H9 (cell line): ENCODE measurements at regions not wholly inside any gene's neighbourhood (a gene's known extent, or its start where the extent isn't known, plus 50 kb on each side); places are given as distances from the start of the nearest gene placed in this dataset.

ENCODE experiments used
- DNase-seq: peaks from one replicate; pipeline ENCODE4 v3.0.0-alpha.2; 2017
- H2AFZ ChIP-seq: one replicate; pipeline ENCODE4 v1.6.1; 2013; ENCODE audit warnings: mild to moderate bottlenecking, low read length, control low read depth, moderate library complexity
- H2AK5ac ChIP-seq: 2 replicates; pipeline ENCODE4 v1.6.1; 2013; ENCODE audit warnings: low read length, control low read depth, mixed read lengths; ENCODE audit not compliant: insufficient read length
- H2BK120ac ChIP-seq: one replicate; pipeline ENCODE4 v1.6.1; 2013; ENCODE audit warnings: low read depth, mild to moderate bottlenecking, low read length, control low read depth, inconsistent platforms; ENCODE audit not compliant: poor library complexity, severe bottlenecking
- H2BK12ac ChIP-seq: 2 replicates; pipeline ENCODE4 v1.6.1; 2013; ENCODE audit warnings: low read length, control low read depth, mixed read lengths, low read depth; ENCODE audit not compliant: insufficient read length
- H2BK15ac ChIP-seq: 2 replicates; pipeline ENCODE4 v1.6.1; 2013; ENCODE audit warnings: low read depth, low read length, control low read depth
- H2BK20ac ChIP-seq: one replicate; pipeline ENCODE4 v1.6.1; 2013; ENCODE audit warnings: low read depth, mild to moderate bottlenecking, low read length, control low read depth, inconsistent platforms; ENCODE audit not compliant: poor library complexity, severe bottlenecking
- H2BK5ac ChIP-seq: 2 replicates; pipeline ENCODE4 v1.6.1; 2013; ENCODE audit warnings: low read length, control low read depth, mixed read lengths; ENCODE audit not compliant: insufficient read length
- H3K14ac ChIP-seq: 2 replicates; pipeline ENCODE4 v1.6.1; 2013; ENCODE audit warnings: low read length, control low read depth; ENCODE audit not compliant: insufficient read depth
- H3K18ac ChIP-seq: 2 replicates; pipeline ENCODE4 v1.6.1; 2013; ENCODE audit warnings: low read depth, mild to moderate bottlenecking, mixed read lengths, low read length, control low read depth; ENCODE audit not compliant: insufficient read length
- H3K23ac ChIP-seq: 2 replicates; pipeline ENCODE4 v1.6.1; 2013; ENCODE audit warnings: low read length, control low read depth, mixed read lengths, low read depth; ENCODE audit not compliant: insufficient read length
- H3K23me2 ChIP-seq: 2 replicates; pipeline ENCODE4 v1.6.1; 2013; ENCODE audit warnings: low read depth, mild to moderate bottlenecking, mixed read lengths, low read length, control low read depth; ENCODE audit not compliant: insufficient read length, poor library complexity, severe bottlenecking
- H3K27ac ChIP-seq: 2 replicates; pipeline ENCODE4 v1.5.1; 2013; ENCODE audit warnings: low read length, control low read depth, mixed read lengths, low read depth; ENCODE audit not compliant: insufficient read length
- H3K27me3 ChIP-seq: 2 replicates; pipeline ENCODE4 v1.6.1; 2013; ENCODE audit warnings: low read length, control low read depth, inconsistent platforms; ENCODE audit not compliant: insufficient read depth
- H3K4ac ChIP-seq: 2 replicates; pipeline ENCODE4 v1.6.1; 2013; ENCODE audit warnings: low read depth, mild to moderate bottlenecking, control low read depth, inconsistent platforms, low read length, moderate library complexity
- H3K4me1 ChIP-seq: 2 replicates; pipeline ENCODE4 v1.6.1; 2013; ENCODE audit warnings: low read length, control low read depth, inconsistent platforms; ENCODE audit not compliant: insufficient read depth
- H3K4me2 ChIP-seq: 2 replicates; pipeline ENCODE4 v1.6.1; 2013; ENCODE audit warnings: low read length, control low read depth, mixed read lengths; ENCODE audit not compliant: insufficient read length, insufficient read depth
- H3K56ac ChIP-seq: 2 replicates; pipeline ENCODE4 v1.6.1; 2013; ENCODE audit warnings: low read depth, mild to moderate bottlenecking, mixed read lengths, low read length, control low read depth; ENCODE audit not compliant: insufficient read length
- H3K79me1 ChIP-seq: 2 replicates; pipeline ENCODE4 v1.6.1; 2013; ENCODE audit warnings: low read depth, mild to moderate bottlenecking, moderate library complexity, low read length, control low read depth, inconsistent platforms; ENCODE audit not compliant: insufficient read depth, poor library complexity, severe bottlenecking
- H3K79me2 ChIP-seq: 2 replicates; pipeline ENCODE4 v1.6.1; 2013; ENCODE audit warnings: low read length, control low read depth, inconsistent platforms; ENCODE audit not compliant: insufficient read depth
- H3K9ac ChIP-seq: 2 replicates; pipeline ENCODE4 v1.6.1; 2013; ENCODE audit warnings: low read length, control low read depth, mixed read lengths; ENCODE audit not compliant: insufficient read length; ENCODE audit errors: extremely low read depth
- H3K9me3 ChIP-seq: one replicate; pipeline ENCODE4 v1.6.1; 2013; ENCODE audit warnings: low read depth, low read length, inconsistent platforms; ENCODE audit not compliant: control insufficient read depth
- H3T11ph ChIP-seq: one replicate; pipeline ENCODE4 v1.6.1; 2013; ENCODE audit warnings: mild to moderate bottlenecking, low read length, control low read depth, inconsistent platforms
- H4K20me1 ChIP-seq: one replicate; pipeline ENCODE4 v1.6.1; 2013; ENCODE audit not compliant: control insufficient read depth, insufficient read length, insufficient read depth
- H4K5ac ChIP-seq: 2 replicates; pipeline ENCODE4 v1.6.1; 2013; ENCODE audit warnings: low read depth, mild to moderate bottlenecking, mixed read lengths, low read length, control low read depth; ENCODE audit not compliant: insufficient read length
- H4K8ac ChIP-seq: replicated peaks from 2 replicates; pipeline ENCODE4 v1.6.1; 2013; ENCODE audit warnings: low read length, control low read depth, mixed read lengths, low read depth; ENCODE audit not compliant: insufficient read length
- H4K91ac ChIP-seq: 2 replicates; pipeline ENCODE4 v1.6.1; 2013; ENCODE audit warnings: low read depth, mild to moderate bottlenecking, moderate library complexity, mixed read lengths, low read length, control low read depth; ENCODE audit not compliant: insufficient read length
- H3K27ac Mint-ChIP-seq, 3 experiments: 2 replicates in 2 of 3; 3 replicates in 1 of 3; pipeline ENCODE4 v1.8.0; 2020 to 2021; ENCODE audit warnings: mixed read lengths in 3 of 3, mild to moderate bottlenecking in 1 of 3, moderate library complexity in 1 of 3
- H3K27me3 Mint-ChIP-seq: 2 replicates; pipeline ENCODE4 v1.8.0; 2021; ENCODE audit warnings: low read depth, mild to moderate bottlenecking, moderate library complexity, mixed read lengths
- H3K36me3 Mint-ChIP-seq, 3 experiments: 2 replicates in 2 of 3; 3 replicates in 1 of 3; pipeline ENCODE4 v1.8.0; 2020 to 2021; ENCODE audit warnings: low read depth in 3 of 3, mixed read lengths in 3 of 3; ENCODE audit not compliant: insufficient read depth in 1 of 3
- H3K4me1 Mint-ChIP-seq, 2 experiments: 2 replicates each; pipeline ENCODE4 v1.8.0; 2020; ENCODE audit warnings: mixed read lengths in 2 of 2
- H3K4me3 Mint-ChIP-seq, 2 experiments: 2 replicates in 1 of 2; 3 replicates in 1 of 2; pipeline ENCODE4 v1.8.0; 2020 to 2021; ENCODE audit warnings: mild to moderate bottlenecking in 2 of 2, mixed read lengths in 2 of 2, moderate library complexity in 1 of 2
- H3K9me3 Mint-ChIP-seq, 2 experiments: 2 replicates in 1 of 2; 3 replicates in 1 of 2; pipeline ENCODE4 v1.8.0; 2020; ENCODE audit warnings: mild to moderate bottlenecking in 2 of 2, mixed read lengths in 2 of 2, moderate library complexity in 1 of 2
- CTCF ChIP-seq: fragments of 200-600 bp; sonication (generic); conservative IDR thresholded peaks from 3 replicates; pipeline ENCODE4 v1.8.0; 2021; ENCODE audit warnings: antibody characterized with exemption, mild to moderate bottlenecking
- WGBS: extraction: QIAGEN DNeasy Blood & Tissue Kit; methylation state at CpG from one replicate; pipeline ENCODE4 v1.1.7; 2013; ENCODE audit warnings: missing lambda C conversion rate, low lambda C conversion rate, mixed read lengths; ENCODE audit not compliant: insufficient read length; ENCODE audit errors: extremely low coverage; 5-methylcytosine and 5-hydroxymethylcytosine counted together

GRCh38 chrX:13219991-13220764 lies 99.7 kb downstream of the ATXN3L start:
- Histone ChIP-seq H2BK15ac (no peak overlapping the region), H2BK20ac (no peak overlapping the region), H4K91ac (no peak overlapping the region), H3K14ac (no peak overlapping the region), H3K4me1 (peaks cover 11% of the 10 kb centered on the region; the same call in 1 of the 2 replicates), H2AFZ (no peak overlapping the region), H2AK5ac (no peak overlapping the region), H2BK120ac (no peak overlapping the region), H3K4me2 (no peak overlapping the region), H3K27me3 (no peaks in the 10 kb centered on the region), H2BK5ac (no peak overlapping the region), H3K18ac (no peak overlapping the region), H3K9ac (no peak overlapping the region), H3K56ac (no peak overlapping the region), H3K23me2 (no peaks in the 10 kb centered on the region), H3K23ac (no peak overlapping the region), H3K4ac (no peak overlapping the region), H3K79me2 (no peaks in the 10 kb centered on the region), H4K20me1 (no peaks in the 10 kb centered on the region), H4K8ac (no peak overlapping the region), H3K9me3 (peaks cover 6% of the 10 kb centered on the region), H2BK12ac (no peak overlapping the region), H3T11ph (no peak overlapping the region), H3K27ac (no peak overlapping the region), H4K5ac (no peak overlapping the region), H3K79me1 (no peaks in the 10 kb centered on the region)
- Mint-ChIP-seq H3K9me3 (peaks cover 58 to 67% of the 10 kb centered on the region in 2 experiments), H3K4me1 (peaks cover 36 to 38% of the 10 kb centered on the region in 2 experiments), H3K27me3 (peaks cover 2% of the 10 kb centered on the region; the same call in 1 of the 2 replicates), H3K4me3 (no peak overlapping the region), H3K27ac (peak overlapping the region in 1 of 3 experiments; percentile 67; a peak in 1 of 7 replicates), H3K36me3 (peaks cover 0 to 5% (median 0%) of the 10 kb centered on the region in 3 experiments; a peak in 5 of 7 replicates)
- no peak for DNase-seq
- no peak for TF ChIP-seq CTCF
- no CpG with 5 or more reads among the region's 2 CpGs for WGBS
